K562 (cell line): ENCODE measurements at regions not wholly inside any gene's neighbourhood (a gene's known extent, or its start where the extent isn't known, plus 50 kb on each side); places are given as distances from the start of the nearest gene placed in this dataset.
A peak's percentile ranks its signal among the peaks of the same experiment; 100 is the strongest.

ENCODE experiments used
- ATAC-seq: fragments of 200-7000 bp; cut with Tn5 transposase; 3 replicates; pipeline ENCODE4 v1.9.1; 2020; ENCODE audit warnings: moderate library complexity
- BruUV-seq: library from RNA; stranded (reverse); fragments of 400-500 nt; replicated peaks from 2 replicates; lab custom pipeline; 2021; lab: Mats Ljungman, UMichigan
- CTCF ChIA-PET: fragments of 300-600 bp; formaldehyde crosslinking; extraction: SDS; loops from one replicate; lab custom pipeline; 2021; ENCODE audit warnings: low intra/inter-chr PET ratio; lab: Yijun Ruan, JAX
- POLR2A ChIA-PET: fragments of 300-600, 350-650 bp; sonication (Branson Sonifier 250); formaldehyde crosslinking; extraction: SDS; loops from one replicate; lab custom pipeline; 2021; ENCODE audit warnings: antibody characterized with exemption, inconsistent platforms; lab: Yijun Ruan, JAX
- DNase-seq, 4 experiments: peaks; one replicate each; pipeline versions ENCODE4 v3.0.0 to v3.0.0-alpha.2; 2011 to 2018; ENCODE audit warnings: low spot score in 3 of 4, mixed read lengths in 3 of 4; ENCODE audit errors: extremely low read depth in 1 of 4
- FAIRE-seq: peaks from 2 replicates; lab custom pipeline; 2011; peaks lifted over from hg19 to GRCh38; lab: Jason Lieb, UNC
- H2AFZ ChIP-seq: 2 replicates; pipeline ENCODE4 v1.6.0; 2011; ENCODE audit warnings: low read depth, low read length, control low read depth, inconsistent platforms
- H3K27ac ChIP-seq: fragments of 200-600 bp; 3 replicates; pipeline ENCODE4 v1.8.0; 2011; ENCODE audit warnings: low read depth, mild to moderate bottlenecking, control low read depth, inconsistent platforms, low read length, moderate library complexity, mixed read lengths; ENCODE audit errors: extremely low read depth
- H3K27me3 ChIP-seq, 2 experiments: fragments of 300-600 bp in 1 of 2; 2 replicates in 1 of 2; 3 replicates in 1 of 2; pipeline versions ENCODE4 v1.6.0 to v1.8.0; 2011; ENCODE audit warnings: inconsistent platforms in 2 of 2, low read length in 2 of 2, mild to moderate bottlenecking in 1 of 2, mixed read lengths in 1 of 2, moderate library complexity in 1 of 2; ENCODE audit not compliant: control insufficient read depth in 2 of 2, insufficient read depth in 2 of 2
- H3K36me3 ChIP-seq: fragments of 300-600 bp; 3 replicates; pipeline ENCODE4 v1.8.0; 2011; ENCODE audit warnings: mild to moderate bottlenecking, low read length, inconsistent platforms; ENCODE audit not compliant: control insufficient read depth, insufficient read depth
- H3K4me1 ChIP-seq, 2 experiments: fragments of 200-600 bp in 1 of 2; replicated peaks in 1 of 2; 2 replicates in 1 of 2; 3 replicates in 1 of 2; pipeline versions ENCODE4 v1.5.1 to v1.8.0; 2011; ENCODE audit warnings: inconsistent platforms in 2 of 2, low read length in 2 of 2, mild to moderate bottlenecking in 1 of 2, mixed read lengths in 1 of 2, moderate library complexity in 1 of 2; ENCODE audit not compliant: control insufficient read depth in 2 of 2, insufficient read depth in 2 of 2
- H3K4me2 ChIP-seq: 2 replicates; pipeline ENCODE4 v1.6.1; 2011; ENCODE audit warnings: low read length, control low read depth, inconsistent platforms, mixed read lengths; ENCODE audit not compliant: insufficient read depth
- H3K4me3 ChIP-seq: fragments of 200-600 bp; sonication (generic), shearing (Covaris generic); 2 replicates; pipeline ENCODE4 v1.5.1; 2016; ENCODE audit warnings: control low read depth, inconsistent platforms
- H3K79me2 ChIP-seq: fragments of 200-600 bp; 3 replicates; pipeline ENCODE4 v1.8.0; 2011; ENCODE audit warnings: low read length, inconsistent platforms; ENCODE audit not compliant: control insufficient read depth, insufficient read depth
- H3K9ac ChIP-seq, 2 experiments: 2 replicates each; pipeline versions ENCODE4 v1.6.0 to v1.6.1; 2011; ENCODE audit warnings: low read depth in 2 of 2, low read length in 2 of 2, control low read depth in 1 of 2, inconsistent platforms in 1 of 2, mild to moderate bottlenecking in 1 of 2, mixed read lengths in 1 of 2; ENCODE audit not compliant: insufficient read depth in 1 of 2
- H3K9me1 ChIP-seq: one replicate; pipeline ENCODE4 v1.6.0; 2011; ENCODE audit warnings: inconsistent platforms, mild to moderate bottlenecking, low read length, moderate library complexity; ENCODE audit not compliant: control insufficient read depth, insufficient read depth
- H3K9me3 ChIP-seq: replicated peaks from 2 replicates; pipeline ENCODE4 v1.5.1; 2011; ENCODE audit warnings: low read depth, low read length, inconsistent platforms; ENCODE audit not compliant: control insufficient read depth, insufficient read depth
- H4K20me1 ChIP-seq: replicated peaks from 2 replicates; pipeline ENCODE4 v1.6.1; 2011; ENCODE audit warnings: low read length, inconsistent platforms, mixed read lengths; ENCODE audit not compliant: control insufficient read depth, insufficient read depth
- CAMTA2 ChIP-seq: fragments of 250-450 bp; sonication (Bioruptor Pico); conservative IDR thresholded peaks from 2 replicates; pipeline ENCODE4 v1.5.1; 2022
- CREM ChIP-seq: IDR thresholded peaks from 2 replicates; pipeline ENCODE4 v1.6.1; 2014; ENCODE audit warnings: antibody characterized with exemption, low read depth
- DMBX1 ChIP-seq: fragments of 250-450 bp; sonication (Bioruptor Pico); IDR thresholded peaks from 2 replicates; pipeline ENCODE4 v1.8.0; 2022; ENCODE audit warnings: inconsistent platforms, mild to moderate bottlenecking, moderate library complexity, borderline replicate concordance
- DPF2 ChIP-seq: fragments of 450-650 bp; IDR thresholded peaks from 2 replicates; pipeline ENCODE4 v1.6.1; 2016
- ELK3 ChIP-seq: fragments of 450-650 bp; formaldehyde crosslinking; IDR thresholded peaks from 2 replicates; pipeline ENCODE4 v1.4.0; 2020; ENCODE audit warnings: mild to moderate bottlenecking
- GTF2F1 ChIP-seq: IDR thresholded peaks from 2 replicates; pipeline ENCODE4 v1.6.1; 2011; ENCODE audit warnings: low read depth, low read length, improper control_type of control experiment
- IRF9 ChIP-seq: fragments of 450-650 bp; IDR thresholded peaks from 2 replicates; pipeline ENCODE4 v1.6.1; 2016; ENCODE audit warnings: missing biosample characterization, missing genetic modification characterization
- KLF10 ChIP-seq: fragments of 250-450 bp; sonication (Bioruptor Pico); IDR thresholded peaks from 2 replicates; pipeline ENCODE4 v1.6.1; 2021; ENCODE audit warnings: matching md5 sums
- MAX ChIP-seq: sonication (generic); formaldehyde crosslinking; IDR thresholded peaks from 2 replicates; pipeline ENCODE4 v1.9.0; 2022; ENCODE audit warnings: mild to moderate bottlenecking, missing genetic modification reagents
- TAL1 ChIP-seq: fragments of 450-650 bp; IDR thresholded peaks from 2 replicates; pipeline ENCODE4 v1.6.1; 2016; ENCODE audit warnings: mild to moderate bottlenecking
- ZBTB9 ChIP-seq: fragments of 450-650 bp; formaldehyde crosslinking; IDR thresholded peaks from 2 replicates; pipeline ENCODE4 v1.4.0; 2020; ENCODE audit warnings: mild to moderate bottlenecking, moderate library complexity
- ZFP30 ChIP-seq: fragments of 250-450 bp; sonication (Bioruptor Pico); IDR thresholded peaks from 2 replicates; pipeline ENCODE4 v1.8.0; 2022; ENCODE audit warnings: moderate library complexity, mild to moderate bottlenecking, inconsistent platforms, borderline replicate concordance
- ZFP36 ChIP-seq: fragments of 150-350 bp; IDR thresholded peaks from 2 replicates; pipeline ENCODE4 v1.6.1; 2018; ENCODE audit warnings: low read length, low read depth; ENCODE audit not compliant: partially characterized antibody
- WGBS: fragments of 100-300 bp; shearing (Covaris generic); methylation state at CpG from one replicate; pipeline ENCODE4 v1.1.6; 2016; ENCODE audit warnings: low coverage, mixed read lengths; ENCODE audit not compliant: insufficient coverage; ENCODE audit errors: missing lambda C conversion rate; 5-methylcytosine and 5-hydroxymethylcytosine counted together
- in situ Hi-C: fragments of 300-500 bp; cut with MboI; formaldehyde crosslinking; loops from 4 replicates; pipeline ENCODE4 v1.15.0; 2018; ENCODE audit warnings: inconsistent platforms, mixed read lengths
- intact Hi-C: fragments of 100-400 bp; cut with micrococcal nuclease; formaldehyde crosslinking; loops from 2 replicates; pipeline ENCODE4 v1.14.2; 2022

- H2AFZ ChIP-seq: no peak overlapping the region
- CTCF ChIA-PET: no interaction called here
- TF ChIP-seq DMBX1 (CRISPR knock-in tag): peak; percentile 5; the same call in 1 of the 2 replicates
- TF ChIP-seq ZBTB9: no peak
Observed at GRCh38 chr7:118861581-118861980, 637.1 kb downstream of the ANKRD7 start.

GRCh38 chr7:118862740-118863139 is 638.2 kb downstream of the ANKRD7 start:
- no peak overlapping the region for H3K9ac ChIP-seq
- POLR2A ChIA-PET: no interaction called here
- no peak overlapping the region for H3K27ac ChIP-seq
- no peak overlapping the region for H3K4me2 ChIP-seq
- in situ Hi-C loops: no loop called here
- no peaks in the 10 kb centered on the region for H3K27me3 ChIP-seq
- intact Hi-C loops: no loop called here
- H3K36me3 ChIP-seq: no peaks in the 10 kb centered on the region
- H2AFZ ChIP-seq: no peak overlapping the region
- no peak for ATAC-seq
- H3K9me1 ChIP-seq: no peaks in the 10 kb centered on the region
- CTCF ChIA-PET: no interaction called here
- no peak for DNase-seq
- FAIRE-seq: no peak
- H3K4me1 ChIP-seq: no peaks in the 10 kb centered on the region
- H3K79me2 ChIP-seq: no peaks in the 10 kb centered on the region
- H4K20me1 ChIP-seq: no peaks in the 10 kb centered on the region
- WGBS: 3% methylated on average over 1 of the region's 1 CpG
- no peaks in the 10 kb centered on the region; the same call in 1 of the 2 replicates for H3K9me3 ChIP-seq
- no TSS peak for BruUV-seq
- H3K4me3 ChIP-seq: no peak overlapping the region
- TF ChIP-seq ZFP30 (CRISPR knock-in tag) (no peak), CAMTA2 (no peak), ELK3 (no peak), KLF10 (CRISPR knock-in tag) (no peak), TAL1 (no peak), DPF2 (no peak), ZFP36 (no peak), IRF9 (tag) (no peak), CREM (no peak), MAX (no peak), GTF2F1 (no peak)

More at GRCh38 chr7:118861581-118861980, 637.1 kb downstream of the ANKRD7 start:
- Histone ChIP-seq H3K9me1 (no peaks in the 10 kb centered on the region), H3K4me3 (no peak overlapping the region), H3K9ac (no peak overlapping the region), H3K27ac (no peak overlapping the region), H3K9me3 (no peaks in the 10 kb centered on the region; the same call in 1 of the 2 replicates), H3K4me1 (no peaks in the 10 kb centered on the region), H4K20me1 (no peaks in the 10 kb centered on the region), H3K36me3 (no peaks in the 10 kb centered on the region), H3K27me3 (no peaks in the 10 kb centered on the region), H3K79me2 (no peaks in the 10 kb centered on the region), H3K4me2 (no peak overlapping the region)
- in situ Hi-C loops (no loop called here), intact Hi-C loops (no loop called here)
- FAIRE-seq: no peak
- WGBS: 7% methylated on average over 2 of the region's 2 CpGs
- no peak for DNase-seq
- ATAC-seq: no peak
- POLR2A ChIA-PET: no interaction called here
- no TSS peak for BruUV-seq
